Lower leg skin (tissue), 4 donors: ENCODE measurements at regions not wholly inside any gene's neighbourhood (a gene's known extent, or its start where the extent isn't known, plus 50 kb on each side); places are given as distances from the start of the nearest gene placed in this dataset.

Experiments
- DNase-seq, 2 donors: peaks; one replicate each; pipeline ENCODE4 v3.0.0-alpha.2; 2019; ENCODE audit warnings: low spot score in 2 of 2
- H3K4me3 ChIP-seq: fragments of 200-600 bp; sonication (generic); 2 replicates; pipeline ENCODE4 v1.5.1; 2017; ENCODE audit warnings: mild to moderate bottlenecking, low read depth; ENCODE audit not compliant: poor library complexity, severe bottlenecking
- CTCF ChIP-seq, 3 donors: fragments of 450-650 bp; IDR thresholded peaks; one replicate each; pipeline ENCODE4 v1.5.1; 2016; ENCODE audit warnings: antibody characterized with exemption in 3 of 3, mild to moderate bottlenecking in 3 of 3, moderate library complexity in 2 of 3
- POLR2A ChIP-seq, 2 donors: fragments of 450-650 bp; IDR thresholded peaks; one replicate each; pipeline ENCODE4 v1.6.1; 2016 to 2017; ENCODE audit warnings: antibody characterized with exemption in 2 of 2, mild to moderate bottlenecking in 1 of 2, moderate library complexity in 1 of 2
- WGBS, 2 donors: methylation state at CpG; one replicate each; pipeline ENCODE4 v1.1.5; 2018; 5-methylcytosine and 5-hydroxymethylcytosine counted together
- intact Hi-C: fragments of 100-400 bp; cut with DNase I; formaldehyde crosslinking; loops from one replicate; pipeline ENCODE4 v1.15.0; 2023; ENCODE audit warnings: low total_unique reads

GRCh38 chr12:68445824-68446223, 113.7 kb upstream of the MDM1 start:
- intact Hi-C loops: no loop called here
- H3K4me3 ChIP-seq: no peak overlapping the region
- 30 to 47% methylated on average over 1 of the region's 1 CpG for WGBS, 2 donors
- DNase-seq: no peak
- no peak for TF ChIP-seq POLR2A (IDR thresholded peaks at IDR 0.05)
- no peak for TF ChIP-seq CTCF (IDR thresholded peaks at IDR 0.05)

- no peak overlapping the region for H3K4me3 ChIP-seq
- intact Hi-C loops: no loop called here
- WGBS, 2 donors: 89 to 98% methylated on average over 1 of the region's 1 CpG
- TF ChIP-seq CTCF (IDR thresholded peaks at IDR 0.05) (no peak), POLR2A (IDR thresholded peaks at IDR 0.05) (no peak)
- no peak for DNase-seq
Measured at GRCh38 chr12:68446384-68446783, 114.2 kb upstream of the MDM1 start.

- DNase-seq: no peak
- WGBS, 2 donors: 56 to 62% methylated on average over 7 of the region's 7 CpGs
- no peak overlapping the region for H3K4me3 ChIP-seq
- intact Hi-C loops: no loop called here
- TF ChIP-seq CTCF (IDR thresholded peaks at IDR 0.05) (no peak), POLR2A (IDR thresholded peaks at IDR 0.05) (no peak)
Measured at GRCh38 chr12:68446901-68447796, 115.0 kb upstream of the MDM1 start.

- WGBS, 2 donors: 67 to 72% methylated on average over 2 of the region's 2 CpGs
Measured at GRCh38 chr12:68447797-68448260, 115.7 kb upstream of the MDM1 start.

GRCh38 chr12:68449196-68449595, 117.0 kb upstream of the MDM1 start:
- no peak overlapping the region for H3K4me3 ChIP-seq
- TF ChIP-seq POLR2A (IDR thresholded peaks at IDR 0.05): no peak
- TF ChIP-seq CTCF (IDR thresholded peaks at IDR 0.05): no peak
- WGBS, 2 donors: 93 to 98% methylated on average over 2 of the region's 2 CpGs
- no peak for DNase-seq
- intact Hi-C loops: no loop called here

More at GRCh38 chr12:68447797-68448260, 115.7 kb upstream of the MDM1 start:
- no peak for DNase-seq
- no peak for TF ChIP-seq CTCF (IDR thresholded peaks at IDR 0.05)
- no peak for TF ChIP-seq POLR2A (IDR thresholded peaks at IDR 0.05)
- H3K4me3 ChIP-seq: no peak overlapping the region
- intact Hi-C loops: no loop called here
